ENCODE measurements at regions not wholly inside any gene's neighbourhood (a gene's known extent, or its start where the extent isn't known, plus 50 kb on each side); places are given as distances from the start of the nearest gene placed in this dataset.
A peak's percentile ranks its signal among the peaks of the same experiment; 100 is the strongest.
"Not testable (repeated sequence)": the region's sequence is repeated elsewhere in the genome, so short reads cannot be mapped to it uniquely, and the experiment has no call there.

GRCh38 chr5:82641331-82642003 is 363.3 kb upstream of the RPS23 start:
- no peaks in the 10 kb centered on the region for H3K36me3 ChIP-seq (ENCODE audit: control insufficient read depth, insufficient read depth, low read length, severe bottlenecking)
- DNase-seq (ENCODE audit: low read depth): peak; percentile 95
- peak overlapping the region; percentile 36 for H3K9ac ChIP-seq (ENCODE audit: low read length)
- peaks cover 30% of the 10 kb centered on the region for H3K4me1 ChIP-seq (ENCODE audit: control insufficient read depth, insufficient read depth, low read length)
- no peaks in the 10 kb centered on the region for H3K9me3 ChIP-seq (ENCODE audit: control insufficient read depth, low read length)
- H3K4me3 ChIP-seq (ENCODE audit: low read length): no peak overlapping the region
- H3K27me3 ChIP-seq (replicated peaks; ENCODE audit: control insufficient read depth, insufficient read depth, low read length): no peaks in the 10 kb centered on the region

- Histone ChIP-seq H3K36me3 (ENCODE audit: control insufficient read depth, insufficient read depth, low read length, severe bottlenecking) (no peaks in the 10 kb centered on the region), H3K9ac (ENCODE audit: low read length) (peak overlapping the region; percentile 24), H3K9me3 (ENCODE audit: control insufficient read depth, low read length) (no peaks in the 10 kb centered on the region), H3K4me3 (ENCODE audit: low read length) (no peak overlapping the region), H3K27me3 (replicated peaks; ENCODE audit: control insufficient read depth, insufficient read depth, low read length) (no peaks in the 10 kb centered on the region), H3K4me1 (ENCODE audit: control insufficient read depth, insufficient read depth, low read length) (peaks cover 30% of the 10 kb centered on the region)
- DNase-seq (ENCODE audit: low read depth): peak; percentile 32
Observed at GRCh38 chr5:82640916-82641315, 362.8 kb upstream of the RPS23 start.

- H3K4me3 ChIP-seq (ENCODE audit: low read length): peak overlapping the region; percentile 0
- peaks cover 34% of the 10 kb centered on the region for H3K4me1 ChIP-seq (ENCODE audit: control insufficient read depth, insufficient read depth, low read length)
- H3K27me3 ChIP-seq (replicated peaks; ENCODE audit: control insufficient read depth, insufficient read depth, low read length): no peaks in the 10 kb centered on the region
- H3K9ac ChIP-seq (ENCODE audit: low read length): peak overlapping the region; percentile 30
- peak; percentile 73 for DNase-seq (ENCODE audit: low read depth)
- no peaks in the 10 kb centered on the region for H3K36me3 ChIP-seq (ENCODE audit: control insufficient read depth, insufficient read depth, low read length, severe bottlenecking)
- H3K9me3 ChIP-seq (ENCODE audit: control insufficient read depth, low read length): no peaks in the 10 kb centered on the region
Observed at GRCh38 chr5:82639393-82640144, 361.4 kb upstream of the RPS23 start.

- H3K36me3 ChIP-seq (ENCODE audit: control insufficient read depth, insufficient read depth, low read length, severe bottlenecking): no peaks in the 10 kb centered on the region
- H3K27me3 ChIP-seq (replicated peaks; ENCODE audit: control insufficient read depth, insufficient read depth, low read length): no peaks in the 10 kb centered on the region
Observed at GRCh38 chr5:82636591-82636990, 358.4 kb upstream of the RPS23 start.

GRCh38 chr5:82635561-82636288 is 357.6 kb upstream of the RPS23 start:
- peak; percentile 79 for DNase-seq (ENCODE audit: low read depth)
- H3K36me3 ChIP-seq (ENCODE audit: control insufficient read depth, insufficient read depth, low read length, severe bottlenecking): no peaks in the 10 kb centered on the region
- no peaks in the 10 kb centered on the region for H3K9me3 ChIP-seq (ENCODE audit: control insufficient read depth, low read length)
- H3K9ac ChIP-seq (ENCODE audit: low read length): no peak overlapping the region
- peaks cover 21% of the 10 kb centered on the region for H3K4me1 ChIP-seq (ENCODE audit: control insufficient read depth, insufficient read depth, low read length)
- H3K4me3 ChIP-seq (ENCODE audit: low read length): no peak overlapping the region
- no peaks in the 10 kb centered on the region for H3K27me3 ChIP-seq (replicated peaks; ENCODE audit: control insufficient read depth, insufficient read depth, low read length)

More at GRCh38 chr5:82636591-82636990, 358.4 kb upstream of the RPS23 start:
- H3K9ac ChIP-seq (ENCODE audit: low read length): no peak overlapping the region
- H3K4me1 ChIP-seq (ENCODE audit: control insufficient read depth, insufficient read depth, low read length): peaks cover 28% of the 10 kb centered on the region
- H3K4me3 ChIP-seq (ENCODE audit: low read length): no peak overlapping the region
- no peak for DNase-seq (ENCODE audit: low read depth)
- no peaks in the 10 kb centered on the region for H3K9me3 ChIP-seq (ENCODE audit: control insufficient read depth, low read length)

- Histone ChIP-seq H3K4me3 (ENCODE audit: low read length) (no peak overlapping the region), H3K9ac (ENCODE audit: low read length) (no peak overlapping the region), H3K4me1 (ENCODE audit: control insufficient read depth, insufficient read depth, low read length) (no peaks in the 10 kb centered on the region), H3K36me3 (ENCODE audit: control insufficient read depth, insufficient read depth, low read length, severe bottlenecking) (no peaks in the 10 kb centered on the region), H3K9me3 (ENCODE audit: control insufficient read depth, low read length) (no peaks in the 10 kb centered on the region), H3K27me3 (replicated peaks; ENCODE audit: control insufficient read depth, insufficient read depth, low read length) (no peaks in the 10 kb centered on the region)
- no peak for DNase-seq (ENCODE audit: low read depth)
Observed at GRCh38 chr5:82628364-82628910, 350.3 kb upstream of the RPS23 start.

- H3K4me3 ChIP-seq (ENCODE audit: low read length); H3K36me3 ChIP-seq (ENCODE audit: control insufficient read depth, insufficient read depth, low read length, severe bottlenecking); H3K9me3 ChIP-seq (ENCODE audit: control insufficient read depth, low read length); DNase-seq (ENCODE audit: low read depth); H3K9ac ChIP-seq (ENCODE audit: low read length); H3K4me1 ChIP-seq (ENCODE audit: control insufficient read depth, insufficient read depth, low read length); H3K27me3 ChIP-seq (replicated peaks; ENCODE audit: control insufficient read depth, insufficient read depth, low read length): not testable (repeated sequence)
Observed at GRCh38 chr5:82626905-82627591, 348.9 kb upstream of the RPS23 start.

GRCh38 chr5:82626012-82626411 is 347.9 kb upstream of the RPS23 start:
- H3K36me3 ChIP-seq (ENCODE audit: control insufficient read depth, insufficient read depth, low read length, severe bottlenecking); H3K9ac ChIP-seq (ENCODE audit: low read length); H3K4me3 ChIP-seq (ENCODE audit: low read length); H3K9me3 ChIP-seq (ENCODE audit: control insufficient read depth, low read length); DNase-seq (ENCODE audit: low read depth); H3K27me3 ChIP-seq (replicated peaks; ENCODE audit: control insufficient read depth, insufficient read depth, low read length): not testable (repeated sequence)
- H3K4me1 ChIP-seq (ENCODE audit: control insufficient read depth, insufficient read depth, low read length): peaks cover 11% of the 10 kb centered on the region

GRCh38 chr5:82624062-82624461 is 345.9 kb upstream of the RPS23 start:
- H3K9me3 ChIP-seq (ENCODE audit: control insufficient read depth, low read length): peaks cover 4% of the 10 kb centered on the region
- H3K27me3 ChIP-seq (replicated peaks; ENCODE audit: control insufficient read depth, insufficient read depth, low read length): no peaks in the 10 kb centered on the region
- no peak for DNase-seq (ENCODE audit: low read depth)
- no peak overlapping the region for H3K4me3 ChIP-seq (ENCODE audit: low read length)
- H3K36me3 ChIP-seq (ENCODE audit: control insufficient read depth, insufficient read depth, low read length, severe bottlenecking): no peaks in the 10 kb centered on the region
- no peak overlapping the region for H3K9ac ChIP-seq (ENCODE audit: low read length)
- H3K4me1 ChIP-seq (ENCODE audit: control insufficient read depth, insufficient read depth, low read length): peaks cover 15% of the 10 kb centered on the region

GRCh38 chr5:82622711-82623514 is 344.8 kb upstream of the RPS23 start:
- no peak for DNase-seq (ENCODE audit: low read depth)
- H3K4me1 ChIP-seq (ENCODE audit: control insufficient read depth, insufficient read depth, low read length): peaks cover 15% of the 10 kb centered on the region
- no peak overlapping the region for H3K4me3 ChIP-seq (ENCODE audit: low read length)
- no peaks in the 10 kb centered on the region for H3K36me3 ChIP-seq (ENCODE audit: control insufficient read depth, insufficient read depth, low read length, severe bottlenecking)
- peaks cover 7% of the 10 kb centered on the region for H3K9me3 ChIP-seq (ENCODE audit: control insufficient read depth, low read length)
- H3K9ac ChIP-seq (ENCODE audit: low read length): no peak overlapping the region
- H3K27me3 ChIP-seq (replicated peaks; ENCODE audit: control insufficient read depth, insufficient read depth, low read length): no peaks in the 10 kb centered on the region
